ENCODE measurements at regions not wholly inside any gene's neighbourhood (a gene's known extent, or its start where the extent isn't known, plus 50 kb on each side); places are given as distances from the start of the nearest gene placed in this dataset.

DNA sequence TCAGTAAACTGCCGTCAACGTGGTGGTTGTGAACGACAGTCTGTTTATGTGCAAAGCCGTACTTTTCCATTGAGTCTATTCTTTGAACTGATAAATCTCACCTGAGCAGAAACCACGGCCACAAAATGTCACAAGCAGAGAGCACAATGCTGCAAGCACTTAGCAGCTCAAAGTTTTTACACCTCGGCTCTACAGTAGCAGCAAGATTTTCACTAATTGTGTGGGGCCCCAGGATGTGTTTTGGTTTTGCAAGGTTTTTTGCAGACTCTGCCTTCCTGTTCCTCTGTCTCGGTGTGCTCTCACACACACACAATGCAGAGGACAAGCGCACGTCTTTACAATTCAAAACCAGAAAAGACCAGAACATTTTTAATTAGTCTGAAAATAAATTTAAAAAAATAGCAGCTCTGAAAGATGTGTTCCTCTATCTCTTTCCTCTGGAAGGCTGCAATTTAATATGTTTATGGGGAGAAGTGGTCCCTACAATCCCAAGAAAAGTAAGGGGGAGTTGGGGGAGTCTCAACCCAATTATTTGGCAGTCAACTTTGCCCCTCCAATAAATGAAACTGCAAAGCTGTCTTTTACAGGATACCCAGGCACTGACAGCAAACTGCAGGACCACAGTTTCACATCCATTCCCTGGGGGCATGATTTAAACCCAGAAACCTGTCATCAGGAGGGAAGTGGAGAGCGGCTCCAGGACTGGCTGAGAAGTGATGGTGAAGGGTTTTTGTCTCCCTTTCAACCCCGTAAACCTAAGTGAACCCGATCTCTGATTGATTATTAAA, 73.8 kb upstream of the SFMBT2 start:
- H3K9me3 ChIP-seq (replicated peaks) = no peaks in the 10 kb centered on the region
- no peak for DNase-seq (ENCODE audit: low read depth in 1 of 2, low spot score in 2 of 2)
- H3K36me3 ChIP-seq = no peaks in the 10 kb centered on the region
- H3K27me3 ChIP-seq (replicated peaks) = peaks cover 2% of the 10 kb centered on the region
- H3K27ac ChIP-seq = no peak overlapping the region
- no peak overlapping the region for H3K4me3 ChIP-seq
- no peaks in the 10 kb centered on the region for H3K4me1 ChIP-seq (replicated peaks)

DNA sequence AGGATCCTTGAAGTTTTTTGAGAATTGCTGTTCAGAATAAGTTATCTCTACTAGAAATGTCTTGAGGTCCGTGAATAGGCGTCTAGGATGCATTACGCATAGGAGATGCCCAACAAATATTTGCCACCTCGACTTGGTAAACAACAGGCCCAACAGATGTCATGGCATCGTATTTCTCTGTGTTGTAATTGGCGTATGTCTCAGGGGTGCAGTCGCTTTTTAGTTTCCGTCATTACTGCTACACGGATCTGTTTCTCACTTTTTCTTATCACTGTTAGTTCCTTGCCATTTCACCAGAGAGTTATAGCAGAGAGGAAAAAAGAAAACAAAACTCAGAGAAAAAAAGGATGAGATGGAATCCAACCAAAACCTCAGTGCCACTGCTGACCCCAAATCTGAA, 73.0 kb upstream of the SFMBT2 start:
- peaks cover 2% of the 10 kb centered on the region for H3K27me3 ChIP-seq (replicated peaks)
- no peak overlapping the region for H3K4me3 ChIP-seq
- DNase-seq (ENCODE audit: low read depth in 1 of 2, low spot score in 2 of 2) = no peak
- no peaks in the 10 kb centered on the region for H3K4me1 ChIP-seq (replicated peaks)
- H3K9me3 ChIP-seq (replicated peaks) = no peaks in the 10 kb centered on the region
- no peak overlapping the region for H3K27ac ChIP-seq
- no peaks in the 10 kb centered on the region for H3K36me3 ChIP-seq

DNA sequence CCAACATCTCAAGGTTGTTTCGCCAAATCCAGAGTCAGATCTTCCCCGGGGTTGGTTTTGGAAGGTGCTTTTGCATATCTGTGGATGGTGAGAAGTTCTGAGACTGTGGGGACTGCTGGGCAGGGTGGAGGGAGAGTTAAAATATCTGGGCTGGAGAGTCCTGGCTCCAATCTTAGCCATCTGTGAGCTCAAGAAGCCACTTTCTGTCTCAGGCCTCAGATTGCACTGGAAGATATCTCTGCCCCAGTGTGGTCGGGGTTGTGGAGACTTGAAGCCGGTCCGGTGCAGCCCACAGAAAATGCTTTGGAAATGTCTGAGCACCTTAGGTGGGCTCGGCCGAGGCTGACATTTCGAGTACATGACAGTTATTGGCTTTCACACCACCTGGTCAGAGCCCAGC, 72.2 kb upstream of the SFMBT2 start:
- Histone ChIP-seq H3K27ac (no peak overlapping the region), H3K4me1 (replicated peaks) (no peaks in the 10 kb centered on the region), H3K4me3 (no peak overlapping the region), H3K9me3 (replicated peaks) (no peaks in the 10 kb centered on the region), H3K27me3 (replicated peaks) (peaks cover 2% of the 10 kb centered on the region), H3K36me3 (no peaks in the 10 kb centered on the region)
- no peak for DNase-seq (ENCODE audit: low read depth in 1 of 2, low spot score in 2 of 2)

DNA sequence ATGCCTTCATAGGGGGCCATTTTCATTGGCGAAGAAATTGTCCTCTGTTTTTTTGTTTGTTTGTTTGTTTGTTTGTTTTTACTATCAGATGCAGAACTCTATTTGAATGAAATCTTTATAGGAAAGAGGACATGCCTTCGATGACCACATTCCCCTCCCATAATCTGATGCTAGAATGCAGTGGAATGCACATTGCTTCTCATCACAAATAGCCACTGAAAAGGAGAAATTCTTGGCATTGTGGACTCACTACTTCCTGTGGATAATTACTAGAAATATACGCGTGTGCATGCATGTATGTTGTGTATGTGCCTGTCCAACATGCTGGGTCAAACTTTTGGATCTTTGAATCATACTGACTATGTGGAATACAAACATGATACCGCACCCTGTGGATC, 70.5 kb upstream of the SFMBT2 start:
- H3K27ac ChIP-seq = no peak overlapping the region
- H3K4me1 ChIP-seq (replicated peaks) = no peaks in the 10 kb centered on the region
- DNase-seq (ENCODE audit: low read depth in 1 of 2, low spot score in 2 of 2) = no peak

DNA sequence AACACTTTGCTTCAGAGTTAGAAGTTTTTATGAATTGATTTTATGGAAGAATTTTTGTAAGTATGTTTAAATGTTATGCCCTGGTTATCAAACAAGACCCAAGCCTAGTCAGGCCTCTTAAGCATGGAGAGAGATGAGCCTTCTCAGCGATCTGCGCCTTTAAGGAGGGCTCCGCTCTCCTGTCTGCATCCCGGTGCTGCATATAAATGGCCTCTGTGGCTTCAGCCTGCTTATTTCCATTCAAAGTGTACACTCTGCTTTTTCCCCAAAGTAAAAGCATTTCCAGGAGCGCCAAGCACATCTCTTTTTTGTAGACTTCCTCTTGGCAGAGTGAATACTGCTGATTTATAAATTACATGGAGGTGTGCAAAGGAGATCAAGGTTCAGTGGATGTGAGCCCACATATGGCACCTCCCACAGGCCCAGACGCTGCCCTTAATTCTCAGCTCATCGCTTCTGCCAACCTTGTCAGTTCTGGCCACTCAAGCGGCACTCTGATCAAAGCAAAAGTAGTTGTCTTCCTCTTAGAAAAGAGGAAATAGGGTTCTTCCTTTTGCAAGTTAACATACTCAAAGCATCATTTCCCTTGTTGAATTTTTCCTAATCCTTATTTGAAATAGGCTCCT, 70.0 kb upstream of the SFMBT2 start:
- Histone ChIP-seq H3K9me3 (replicated peaks) (no peaks in the 10 kb centered on the region), H3K27me3 (replicated peaks) (peaks cover 2% of the 10 kb centered on the region; the same call in 1 of the 2 replicates), H3K4me3 (no peak overlapping the region), H3K36me3 (no peaks in the 10 kb centered on the region), H3K27ac (no peak overlapping the region), H3K4me1 (replicated peaks) (no peaks in the 10 kb centered on the region)
- DNase-seq (ENCODE audit: low read depth in 1 of 2, low spot score in 2 of 2) = no peak

More for the DNA sequence above, 70.5 kb upstream of the SFMBT2 start:
- H3K4me3 ChIP-seq = no peak overlapping the region
- peaks cover 2% of the 10 kb centered on the region for H3K27me3 ChIP-seq (replicated peaks)
- H3K9me3 ChIP-seq (replicated peaks) = no peaks in the 10 kb centered on the region
- no peaks in the 10 kb centered on the region for H3K36me3 ChIP-seq

DNA sequence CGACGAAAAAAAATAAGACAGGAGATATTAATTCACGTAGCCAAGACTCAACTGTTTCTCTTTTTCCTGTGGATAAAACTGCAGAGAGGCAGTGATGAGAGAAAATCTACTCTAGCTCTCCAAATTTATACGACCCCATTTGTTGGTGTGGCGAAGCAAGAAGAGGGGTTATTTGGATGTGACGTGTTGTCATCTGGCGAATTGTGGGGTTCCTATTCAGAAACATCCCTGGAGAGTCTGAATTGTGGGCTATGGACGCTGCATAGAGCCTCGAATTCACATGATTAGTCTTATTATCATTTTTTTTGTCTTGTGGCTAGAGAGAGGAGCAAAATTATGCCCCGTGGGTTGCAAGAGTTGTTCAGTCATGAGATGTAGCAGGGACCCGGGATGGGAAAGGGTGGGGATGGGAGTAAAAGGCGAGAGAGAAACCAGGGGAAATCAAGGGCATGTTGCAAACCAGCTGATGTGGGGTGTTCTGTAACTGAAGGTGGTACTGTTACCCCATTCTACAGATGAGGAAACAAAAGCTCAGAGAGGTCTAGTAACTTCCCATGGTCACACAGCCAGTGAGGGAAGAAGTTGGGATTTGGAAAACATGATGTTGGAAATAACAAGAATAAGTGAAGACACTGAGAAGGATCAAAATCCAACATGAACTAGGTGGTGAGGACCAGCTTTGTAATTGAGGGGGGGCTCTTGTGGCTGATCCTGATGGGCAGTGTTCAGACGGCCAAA, 69.2 kb upstream of the SFMBT2 start:
- H3K27ac ChIP-seq = no peak overlapping the region
- no peaks in the 10 kb centered on the region for H3K36me3 ChIP-seq
- peaks cover 2% of the 10 kb centered on the region; the same call in 1 of the 2 replicates for H3K27me3 ChIP-seq (replicated peaks)
- DNase-seq (ENCODE audit: low read depth in 1 of 2, low spot score in 2 of 2) = no peak
- H3K4me1 ChIP-seq (replicated peaks) = no peaks in the 10 kb centered on the region
- no peak overlapping the region for H3K4me3 ChIP-seq
- H3K9me3 ChIP-seq (replicated peaks) = no peaks in the 10 kb centered on the region

DNA sequence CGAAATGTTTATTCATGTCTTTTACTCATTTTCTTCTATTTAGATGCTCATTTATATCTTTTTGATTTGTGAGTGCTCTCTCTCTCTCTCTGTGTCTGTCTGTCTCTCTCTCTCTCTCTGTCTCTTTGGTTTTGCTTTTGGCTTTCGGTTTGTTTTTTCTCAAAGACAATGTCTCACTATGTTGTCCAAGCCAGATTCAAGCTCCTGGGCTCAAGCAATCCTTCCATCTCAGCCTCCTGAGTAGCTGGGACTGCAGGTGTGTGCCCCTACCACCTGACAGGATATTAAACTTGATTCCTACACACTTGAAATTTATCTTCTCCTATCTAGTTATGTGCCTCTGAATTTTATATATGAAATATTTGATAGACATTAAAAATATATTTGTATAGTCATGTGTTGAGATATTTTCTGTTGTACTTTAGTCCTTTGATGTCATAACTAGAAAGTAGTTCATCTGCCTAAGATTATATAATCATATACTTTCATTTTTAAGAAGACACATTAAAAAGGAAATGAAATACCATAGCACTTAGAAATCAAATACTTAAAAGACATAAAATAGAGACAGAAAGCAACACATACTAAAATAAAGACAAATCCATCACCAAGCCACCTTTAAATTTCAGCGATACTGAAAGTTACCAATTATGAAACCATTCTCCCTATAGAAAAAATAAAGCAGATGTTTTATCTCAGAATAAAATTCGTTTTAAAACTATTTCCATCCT, 68.1 kb upstream of the SFMBT2 start:
- Histone ChIP-seq H3K27me3 (replicated peaks) (peaks cover 2% of the 10 kb centered on the region; the same call in 1 of the 2 replicates), H3K9me3 (replicated peaks) (no peaks in the 10 kb centered on the region), H3K36me3 (no peaks in the 10 kb centered on the region), H3K27ac (no peak overlapping the region), H3K4me1 (replicated peaks) (no peaks in the 10 kb centered on the region), H3K4me3 (no peak overlapping the region)
- DNase-seq (ENCODE audit: low read depth in 1 of 2, low spot score in 2 of 2) = no peak

DNA sequence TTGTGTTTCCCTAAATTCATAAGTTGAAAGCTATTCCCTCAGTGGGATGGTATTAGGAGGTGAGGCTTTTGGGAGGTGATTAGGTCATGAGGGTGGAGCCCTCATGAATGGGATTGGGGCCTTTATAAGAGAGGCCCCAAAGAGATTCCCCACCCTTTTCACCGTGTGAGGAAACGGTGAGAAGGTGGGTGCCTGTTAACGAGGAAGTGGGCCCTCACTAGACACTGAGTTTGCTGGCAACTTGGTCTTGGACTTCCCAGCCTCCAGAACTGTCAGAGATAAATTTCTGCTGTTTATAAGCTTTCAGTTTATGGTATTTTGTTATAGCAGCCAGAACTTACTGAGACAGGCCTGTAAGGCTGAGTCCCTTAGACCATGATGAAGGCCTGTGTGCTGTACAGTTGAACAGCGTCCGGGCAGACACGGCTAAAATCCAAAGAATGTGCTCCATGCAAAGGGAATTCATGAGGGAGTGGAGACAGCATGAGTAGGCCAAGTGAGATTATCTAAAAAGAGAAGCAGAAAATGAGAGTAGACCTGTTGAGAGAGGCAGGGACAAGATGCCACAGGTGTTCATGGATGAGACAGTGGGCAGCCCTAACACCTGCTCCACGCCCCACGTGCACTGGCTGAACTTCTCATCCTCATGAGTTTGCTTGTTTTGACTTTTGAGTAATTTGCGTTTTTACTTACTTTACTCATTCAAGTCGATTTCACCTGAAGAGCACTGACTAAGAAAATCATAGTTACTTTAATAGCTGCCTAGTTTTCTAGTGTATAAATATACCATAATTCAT, 66.9 kb upstream of the SFMBT2 start:
- no peaks in the 10 kb centered on the region; the same call in 1 of the 2 replicates for H3K27me3 ChIP-seq (replicated peaks)

DNA sequence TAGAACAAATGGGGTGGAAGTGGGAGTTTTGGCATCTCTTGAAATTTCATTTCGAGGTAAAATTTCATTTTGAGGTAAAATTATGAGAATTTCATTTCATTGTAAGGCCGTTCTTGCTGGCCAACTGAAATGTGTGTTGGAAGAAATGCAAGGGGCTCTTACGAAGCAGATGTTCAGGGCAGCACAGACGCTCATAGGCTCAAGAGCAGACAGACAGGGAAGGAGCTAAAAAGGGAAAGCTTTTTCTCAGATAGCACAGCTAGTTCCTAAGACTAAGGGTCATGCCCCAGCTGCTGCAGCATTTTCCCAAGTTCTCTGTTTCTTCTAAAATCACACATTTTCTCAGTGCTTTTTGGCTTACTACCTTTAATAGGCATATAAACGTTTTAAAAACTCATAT, 65.1 kb upstream of the SFMBT2 start:
- DNase-seq (ENCODE audit: low read depth in 1 of 2, low spot score in 2 of 2) = no peak
- H3K9me3 ChIP-seq (replicated peaks) = no peaks in the 10 kb centered on the region
- H3K4me3 ChIP-seq = no peak overlapping the region
- no peak overlapping the region for H3K27ac ChIP-seq
- no peaks in the 10 kb centered on the region for H3K36me3 ChIP-seq
- H3K4me1 ChIP-seq (replicated peaks) = no peaks in the 10 kb centered on the region
- no peaks in the 10 kb centered on the region; the same call in 1 of the 2 replicates for H3K27me3 ChIP-seq (replicated peaks)

More for the DNA sequence above, 66.9 kb upstream of the SFMBT2 start:
- H3K9me3 ChIP-seq (replicated peaks) = no peaks in the 10 kb centered on the region
- H3K4me1 ChIP-seq (replicated peaks) = no peaks in the 10 kb centered on the region
- no peaks in the 10 kb centered on the region for H3K36me3 ChIP-seq
- no peak overlapping the region for H3K4me3 ChIP-seq
- no peak for DNase-seq (ENCODE audit: low read depth in 1 of 2, low spot score in 2 of 2)
- no peak overlapping the region for H3K27ac ChIP-seq

DNA sequence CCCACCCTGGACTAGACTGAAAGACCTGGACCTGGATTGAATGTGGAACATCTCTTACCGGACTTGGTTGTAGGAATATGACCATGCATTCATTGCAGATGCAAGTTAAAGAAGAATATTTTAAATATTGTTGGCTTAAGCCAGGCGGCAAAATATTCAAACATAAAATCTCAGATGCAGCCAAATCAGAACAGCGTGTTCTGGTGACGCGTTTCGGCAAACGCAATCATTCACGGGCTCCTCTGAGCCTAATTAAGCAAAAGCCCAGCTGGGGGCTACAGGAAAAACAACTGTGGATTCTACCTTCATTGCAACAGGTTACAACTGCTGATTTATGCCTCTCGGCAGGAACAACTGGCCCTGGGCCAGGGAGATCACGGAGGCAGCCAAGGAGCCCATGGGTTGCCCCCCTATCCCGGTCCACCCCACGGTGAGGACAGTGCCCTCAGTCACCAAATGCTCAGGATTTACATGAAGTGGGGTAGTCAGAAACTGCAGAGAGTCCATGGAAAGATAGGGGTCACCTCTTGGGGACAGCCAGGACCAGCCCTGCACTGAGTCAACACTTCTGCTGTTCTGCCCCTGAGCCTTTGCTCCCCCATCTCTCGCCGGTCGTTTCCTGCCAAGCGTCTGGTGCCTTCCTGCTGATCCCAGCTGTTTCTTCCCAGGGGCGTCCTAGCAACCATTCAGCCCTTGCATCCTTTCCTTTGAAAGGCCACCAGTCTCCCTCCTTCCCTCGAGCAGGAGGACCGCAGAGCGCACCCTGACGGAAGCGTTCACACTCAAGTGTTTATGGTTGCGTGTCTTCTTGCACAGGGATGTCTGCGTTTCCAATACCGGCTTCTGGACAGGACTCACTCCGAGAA, 64.4 kb upstream of the SFMBT2 start:
- Histone ChIP-seq H3K27me3 (replicated peaks) (no peaks in the 10 kb centered on the region; the same call in 1 of the 2 replicates), H3K27ac (no peak overlapping the region), H3K9me3 (replicated peaks) (no peaks in the 10 kb centered on the region), H3K4me1 (replicated peaks) (no peaks in the 10 kb centered on the region), H3K4me3 (no peak overlapping the region), H3K36me3 (no peaks in the 10 kb centered on the region)
- no peak for DNase-seq (ENCODE audit: low read depth in 1 of 2, low spot score in 2 of 2)

DNA sequence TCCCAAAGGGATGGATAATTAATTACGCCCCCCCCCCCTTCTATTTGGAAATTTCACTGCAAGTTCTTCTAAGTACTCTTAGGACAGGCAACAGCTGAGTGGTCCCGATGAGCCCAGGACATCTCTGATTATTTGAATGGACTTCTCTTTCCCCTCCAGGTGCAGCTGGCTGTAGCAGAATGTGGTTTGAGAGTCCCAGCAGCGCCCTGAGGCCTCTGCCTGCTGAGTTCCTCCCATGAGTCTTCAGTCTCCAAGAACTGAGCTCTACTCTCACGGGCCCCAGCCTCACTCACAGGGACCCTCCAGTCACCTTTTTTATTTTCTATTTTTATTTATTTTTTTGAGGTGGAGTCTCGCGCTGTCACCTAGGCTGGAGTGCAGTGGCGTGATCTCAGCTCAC, 63.6 kb upstream of the SFMBT2 start:
- Histone ChIP-seq H3K4me1 (replicated peaks) (no peaks in the 10 kb centered on the region), H3K27me3 (replicated peaks) (no peaks in the 10 kb centered on the region; the same call in 1 of the 2 replicates), H3K4me3 (no peak overlapping the region), H3K27ac (no peak overlapping the region), H3K36me3 (no peaks in the 10 kb centered on the region), H3K9me3 (replicated peaks) (no peaks in the 10 kb centered on the region)
- DNase-seq (ENCODE audit: low read depth in 1 of 2, low spot score in 2 of 2) = no peak

DNA sequence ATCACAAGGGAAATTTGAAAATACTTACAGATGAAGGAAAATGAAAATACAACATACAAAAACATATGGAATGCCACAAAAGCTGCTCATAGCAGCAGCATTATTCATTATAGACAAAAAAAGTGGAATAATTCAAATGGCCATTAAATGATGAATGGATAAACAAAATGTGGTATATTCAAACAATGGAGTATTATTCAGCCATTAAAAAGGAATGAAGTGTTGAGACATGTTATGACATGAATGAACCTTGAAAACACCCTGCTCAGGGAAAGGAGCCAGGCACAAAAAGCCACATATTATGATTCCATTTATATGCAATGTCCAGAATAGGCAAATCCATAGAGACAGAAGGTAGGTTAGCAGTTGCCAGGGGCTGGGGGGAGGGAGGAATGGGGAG, 62.6 kb upstream of the SFMBT2 start:
- Histone ChIP-seq H3K4me3 (no peak overlapping the region), H3K4me1 (replicated peaks) (no peaks in the 10 kb centered on the region), H3K36me3 (no peaks in the 10 kb centered on the region), H3K27me3 (replicated peaks) (no peaks in the 10 kb centered on the region; the same call in 1 of the 2 replicates), H3K27ac (no peak overlapping the region), H3K9me3 (replicated peaks) (no peaks in the 10 kb centered on the region)
- no peak for DNase-seq (ENCODE audit: low read depth in 1 of 2, low spot score in 2 of 2)
